PC-3 (cell line): ENCODE measurements at regions not wholly inside any gene's neighbourhood (a gene's known extent, or its start where the extent isn't known, plus 50 kb on each side); places are given as distances from the start of the nearest gene placed in this dataset.

Experiments
- ATAC-seq: fragments of 200-7000 bp; cut with Tn5 transposase; 2 replicates; pipeline ENCODE4 v1.9.1; 2020; ENCODE audit warnings: mild to moderate bottlenecking, moderate library complexity
- BruUV-seq: library from RNA; stranded (reverse); fragments of 400-500 nt; replicated peaks from 2 replicates; lab custom pipeline; 2021; lab: Mats Ljungman, UMichigan
- CTCF ChIA-PET: fragments of 300-600 bp; sonication (Branson Sonifier 250); formaldehyde crosslinking; loops from one replicate; lab custom pipeline; 2022; ENCODE audit warnings: antibody characterized with exemption; lab: Charles Lee
- POLR2A ChIA-PET: fragments of 300-600 bp; sonication (Branson Sonifier 250); formaldehyde crosslinking; loops from one replicate; lab custom pipeline; 2022; ENCODE audit warnings: antibody characterized with exemption; ENCODE audit not compliant: unreplicated experiment; lab: Charles Lee
- DNase-seq: peaks from one replicate; pipeline ENCODE4 v3.0.0-alpha.2; 2015
- H2AFZ ChIP-seq: fragments of 300-600 bp; sonication (generic); 2 replicates; pipeline ENCODE4 v1.6.0; 2016; ENCODE audit warnings: antibody characterized with exemption, low read length
- H3F3A ChIP-seq: fragments of 300-600 bp; sonication (generic); one replicate; pipeline ENCODE4 v1.6.0; 2017; ENCODE audit warnings: antibody characterized with exemption, low read length, control low read depth, mild to moderate bottlenecking; ENCODE audit not compliant: unreplicated experiment
- H3K27ac ChIP-seq: fragments of 300-600 bp; sonication (generic); 2 replicates; pipeline ENCODE4 v1.5.1; 2016; ENCODE audit warnings: mild to moderate bottlenecking, low read length
- H3K27me3 ChIP-seq: fragments of 300-600 bp; sonication (generic); 2 replicates; pipeline ENCODE4 v1.6.1; 2016; ENCODE audit warnings: low read length, mixed read lengths
- H3K36me3 ChIP-seq: fragments of 300-600 bp; sonication (generic); 2 replicates; pipeline ENCODE4 v1.6.1; 2016; ENCODE audit warnings: low read depth, mixed run types, low read length, mixed read lengths
- H3K4me1 ChIP-seq: fragments of 300-600 bp; sonication (generic); 2 replicates; pipeline ENCODE4 v1.5.1; 2016; ENCODE audit warnings: low read length; ENCODE audit not compliant: insufficient read depth
- H3K4me2 ChIP-seq: fragments of 300-600 bp; sonication (generic); 2 replicates; pipeline ENCODE4 v1.6.0; 2016; ENCODE audit warnings: low read length
- H3K4me3 ChIP-seq: fragments of 300-600 bp; sonication (generic); 2 replicates; pipeline ENCODE4 v1.5.1; 2016; ENCODE audit warnings: mild to moderate bottlenecking, low read length, mixed read lengths
- H3K79me2 ChIP-seq: fragments of 300-600 bp; sonication (generic); 2 replicates; pipeline ENCODE4 v1.6.1; 2017; ENCODE audit warnings: low read length, mixed read lengths
- H3K9ac ChIP-seq: fragments of 300-600 bp; sonication (generic); 2 replicates; pipeline ENCODE4 v1.6.0; 2016; ENCODE audit warnings: mild to moderate bottlenecking, low read length
- H3K9me2 ChIP-seq: fragments of 300-600 bp; sonication (generic); replicated peaks from 2 replicates; pipeline ENCODE4 v1.6.1; 2016; ENCODE audit warnings: mixed run types, low read length, mixed read lengths
- H3K9me3 ChIP-seq: fragments of 300-600 bp; sonication (generic); 2 replicates; pipeline ENCODE4 v1.6.1; 2016; ENCODE audit warnings: low read length, mixed read lengths
- H4K20me1 ChIP-seq: fragments of 300-600 bp; sonication (generic); 2 replicates; pipeline ENCODE4 v1.6.1; 2016; ENCODE audit warnings: low read length, mixed read lengths
- CTCF ChIP-seq: fragments of 300-600 bp; sonication (generic); conservative IDR thresholded peaks from 2 replicates; pipeline ENCODE4 v1.5.1; 2017; ENCODE audit warnings: antibody characterized with exemption, low read depth, mild to moderate bottlenecking, low read length
- EZH2 ChIP-seq: fragments of 300-600 bp; sonication (generic); IDR thresholded peaks from one replicate; pipeline ENCODE4 v1.6.1; 2017; ENCODE audit warnings: antibody characterized with exemption, mild to moderate bottlenecking, low read length; ENCODE audit not compliant: unreplicated experiment
- EZH2phosphoT487 ChIP-seq: fragments of 300-600 bp; sonication (generic); IDR thresholded peaks from 2 replicates; pipeline ENCODE4 v1.6.1; 2018; ENCODE audit warnings: mild to moderate bottlenecking, antibody characterized with exemption, low read length, borderline replicate concordance
- intact Hi-C: fragments of 100-400 bp; cut with micrococcal nuclease; formaldehyde crosslinking; loops from 2 replicates; pipeline ENCODE4 v1.9.0; 2023

GRCh38 chr21:31502537-31503143, 156.9 kb upstream of the SOD1 start:
- CTCF ChIA-PET = interaction anchor here (1.1 kb wide), 1 partner anchor 57 kb away, joined by 4 read pairs; no protein-coding TSS in a partner anchor
- Histone ChIP-seq H3K4me3 (peak overlapping the region; percentile 30), H3K9ac (peak overlapping the region; percentile 20; the same call in 1 of the 2 replicates)

GRCh38 chr21:31501926-31502325, 157.6 kb upstream of the SOD1 start:
- H3K36me3 ChIP-seq = no peaks in the 10 kb centered on the region
- H4K20me1 ChIP-seq = no peaks in the 10 kb centered on the region
- intact Hi-C loops = no loop called here
- H3F3A ChIP-seq = no peaks in the 10 kb centered on the region
- no peaks in the 10 kb centered on the region for H3K27me3 ChIP-seq
- peak overlapping the region; percentile 76 for H3K27ac ChIP-seq
- H2AFZ ChIP-seq = peak overlapping the region; percentile 66
- H3K4me2 ChIP-seq = peak overlapping the region; percentile 66
- no peaks in the 10 kb centered on the region for H3K9me2 ChIP-seq
- CTCF ChIA-PET = interaction anchor here (0.6 to 1.1 kb wide), 2 partner anchors 57 to 96 kb away, joined by 3 to 4 read pairs; no protein-coding TSS in a partner anchor
- POLR2A ChIA-PET = interaction anchor here (0.7 kb wide), 1 partner anchor 1096 kb away, joined by 3 read pairs; no protein-coding TSS in a partner anchor
- peak overlapping the region; percentile 20; the same call in 1 of the 2 replicates for H3K9ac ChIP-seq
- H3K4me1 ChIP-seq = peaks cover 19% of the 10 kb centered on the region
- ATAC-seq (no peak; the same call in 1 of the 2 replicates), DNase-seq (peak; percentile 87)
- no peaks in the 10 kb centered on the region for H3K79me2 ChIP-seq
- H3K9me3 ChIP-seq = no peaks in the 10 kb centered on the region
- no TSS peak for BruUV-seq
- peak overlapping the region; percentile 30; the same call in 1 of the 2 replicates for H3K4me3 ChIP-seq
- no peak for TF ChIP-seq EZH2
- TF ChIP-seq EZH2phosphoT487 = no peak
- no peak for TF ChIP-seq CTCF

More at GRCh38 chr21:31502537-31503143, 156.9 kb upstream of the SOD1 start:
- Histone ChIP-seq H4K20me1 (no peaks in the 10 kb centered on the region), H3K9me3 (no peaks in the 10 kb centered on the region), H3K36me3 (no peaks in the 10 kb centered on the region), H3K4me2 (peak overlapping the region; percentile 66), H3K4me1 (peaks cover 19% of the 10 kb centered on the region), H3F3A (no peaks in the 10 kb centered on the region), H3K27ac (peak overlapping the region; percentile 76), H2AFZ (peak overlapping the region; percentile 66), H3K27me3 (no peaks in the 10 kb centered on the region), H3K9me2 (no peaks in the 10 kb centered on the region), H3K79me2 (no peaks in the 10 kb centered on the region)
- POLR2A ChIA-PET = no interaction called here
- DNase-seq (peak; percentile 34), ATAC-seq (no peak)
- TF ChIP-seq CTCF = no peak
- no peak for TF ChIP-seq EZH2phosphoT487
- TF ChIP-seq EZH2 = no peak
- intact Hi-C loops = no loop called here
- no TSS peak for BruUV-seq

- ATAC-seq (no peak), DNase-seq (no peak)
- Histone ChIP-seq H3K4me3 (no peak overlapping the region), H3K9me3 (no peaks in the 10 kb centered on the region), H3K4me2 (no peak overlapping the region), H3K27me3 (no peaks in the 10 kb centered on the region), H3F3A (no peaks in the 10 kb centered on the region), H3K36me3 (no peaks in the 10 kb centered on the region), H3K9me2 (no peaks in the 10 kb centered on the region), H3K27ac (no peak overlapping the region), H3K9ac (no peak overlapping the region), H3K79me2 (no peaks in the 10 kb centered on the region), H4K20me1 (no peaks in the 10 kb centered on the region), H3K4me1 (peaks cover 19% of the 10 kb centered on the region), H2AFZ (no peak overlapping the region)
- ChIA-PET CTCF (no interaction called here), POLR2A (no interaction called here)
- intact Hi-C loops = no loop called here
- TF ChIP-seq CTCF = no peak
- no peak for TF ChIP-seq EZH2phosphoT487
- no peak for TF ChIP-seq EZH2
- BruUV-seq = no TSS peak
Observed at GRCh38 chr21:31500982-31501381, 156.9 kb upstream of the TIAM1 start.
